ENCODE measurements at regions not wholly inside any gene's neighbourhood (a gene's known extent, or its start where the extent isn't known, plus 50 kb on each side); places are given as distances from the start of the nearest gene placed in this dataset.

- Histone ChIP-seq H3K27me3 (replicated peaks in 2 of 5; ENCODE audit: control insufficient read depth in 4 of 5, insufficient read depth in 5 of 5, low read length in 4 of 5) (no peaks in the 10 kb centered on the region), H3K36me3 (ENCODE audit: control insufficient read depth in 4 of 4, insufficient read depth in 4 of 4, low read length in 3 of 4) (no peaks in the 10 kb centered on the region), H3K4me1 (ENCODE audit: control extremely low read depth in 1 of 4, control insufficient read depth in 4 of 4, insufficient read depth in 4 of 4, low read length in 3 of 4) (no peaks in the 10 kb centered on the region), H3K4me3 (ENCODE audit: control insufficient read depth in 1 of 7, extremely low read depth in 1 of 7, insufficient read depth in 4 of 7, low read depth in 2 of 7, low read length in 6 of 7) (no peak overlapping the region), H3K27ac (ENCODE audit: insufficient read depth in 1 of 2, low read depth in 1 of 2, low read length in 2 of 2, poor library complexity in 1 of 2, severe bottlenecking in 2 of 2) (no peak overlapping the region), H3K9me3 (ENCODE audit: control extremely low read depth in 1 of 5, control insufficient read depth in 4 of 5, insufficient read depth in 2 of 5, low read depth in 1 of 5, low read length in 4 of 5) (no peaks in the 10 kb centered on the region)
- ChIA-PET POLR2A (no interaction called here), CTCF (no interaction called here)
- DNase-seq = no peak
- WGBS (ENCODE audit: insufficient coverage) = 100% methylated on average over 2 of the region's 3 CpGs
Measured at GRCh38 chr7:115758025-115758424, 272.5 kb downstream of the TFEC start.

GRCh38 chr7:115754226-115754625, 276.3 kb downstream of the TFEC start:
- no peak overlapping the region for H3K4me3 ChIP-seq (ENCODE audit: control insufficient read depth in 1 of 7, extremely low read depth in 1 of 7, insufficient read depth in 4 of 7, low read depth in 2 of 7, low read length in 6 of 7)
- no peaks in the 10 kb centered on the region for H3K9me3 ChIP-seq (ENCODE audit: control extremely low read depth in 1 of 5, control insufficient read depth in 4 of 5, insufficient read depth in 2 of 5, low read depth in 1 of 5, low read length in 4 of 5)
- 100% methylated on average over 1 of the region's 2 CpGs for WGBS (ENCODE audit: insufficient coverage)
- no peak overlapping the region for H3K27ac ChIP-seq (ENCODE audit: insufficient read depth in 1 of 2, low read depth in 1 of 2, low read length in 2 of 2, poor library complexity in 1 of 2, severe bottlenecking in 2 of 2)
- H3K27me3 ChIP-seq (replicated peaks in 2 of 5; ENCODE audit: control insufficient read depth in 4 of 5, insufficient read depth in 5 of 5, low read length in 4 of 5) = no peaks in the 10 kb centered on the region
- CTCF ChIA-PET = no interaction called here
- DNase-seq = no peak
- no peaks in the 10 kb centered on the region for H3K36me3 ChIP-seq (ENCODE audit: control insufficient read depth in 4 of 4, insufficient read depth in 4 of 4, low read length in 3 of 4)
- no peaks in the 10 kb centered on the region for H3K4me1 ChIP-seq (ENCODE audit: control extremely low read depth in 1 of 4, control insufficient read depth in 4 of 4, insufficient read depth in 4 of 4, low read length in 3 of 4)
- POLR2A ChIA-PET = no interaction called here

GRCh38 chr7:115749924-115750323, 280.6 kb downstream of the TFEC start:
- no peaks in the 10 kb centered on the region for H3K4me1 ChIP-seq (ENCODE audit: control extremely low read depth in 1 of 4, control insufficient read depth in 4 of 4, insufficient read depth in 4 of 4, low read length in 3 of 4)
- no peak for DNase-seq
- H3K27me3 ChIP-seq (replicated peaks in 2 of 5; ENCODE audit: control insufficient read depth in 4 of 5, insufficient read depth in 5 of 5, low read length in 4 of 5) = no peaks in the 10 kb centered on the region
- no peak overlapping the region for H3K4me3 ChIP-seq (ENCODE audit: control insufficient read depth in 1 of 7, extremely low read depth in 1 of 7, insufficient read depth in 4 of 7, low read depth in 2 of 7, low read length in 6 of 7)
- ChIA-PET POLR2A (no interaction called here), CTCF (no interaction called here)
- 93% methylated on average over 4 of the region's 6 CpGs for whole genome bisulfite sequencing (ENCODE audit: insufficient coverage)
- no peaks in the 10 kb centered on the region for H3K9me3 ChIP-seq (ENCODE audit: control extremely low read depth in 1 of 5, control insufficient read depth in 4 of 5, insufficient read depth in 2 of 5, low read depth in 1 of 5, low read length in 4 of 5)
- no peak overlapping the region for H3K27ac ChIP-seq (ENCODE audit: insufficient read depth in 1 of 2, low read depth in 1 of 2, low read length in 2 of 2, poor library complexity in 1 of 2, severe bottlenecking in 2 of 2)
- H3K36me3 ChIP-seq (ENCODE audit: control insufficient read depth in 4 of 4, insufficient read depth in 4 of 4, low read length in 3 of 4) = no peaks in the 10 kb centered on the region

GRCh38 chr7:115748123-115748738, 282.3 kb downstream of the TFEC start:
- H3K27ac ChIP-seq (ENCODE audit: insufficient read depth in 1 of 2, low read depth in 1 of 2, low read length in 2 of 2, poor library complexity in 1 of 2, severe bottlenecking in 2 of 2) = no peak overlapping the region
- H3K9me3 ChIP-seq (ENCODE audit: control extremely low read depth in 1 of 5, control insufficient read depth in 4 of 5, insufficient read depth in 2 of 5, low read depth in 1 of 5, low read length in 4 of 5) = no peaks in the 10 kb centered on the region
- H3K4me3 ChIP-seq (ENCODE audit: control insufficient read depth in 1 of 7, extremely low read depth in 1 of 7, insufficient read depth in 4 of 7, low read depth in 2 of 7, low read length in 6 of 7) = no peak overlapping the region
- POLR2A ChIA-PET = no interaction called here
- H3K36me3 ChIP-seq (ENCODE audit: control insufficient read depth in 4 of 4, insufficient read depth in 4 of 4, low read length in 3 of 4) = no peaks in the 10 kb centered on the region
- no peaks in the 10 kb centered on the region for H3K4me1 ChIP-seq (ENCODE audit: control extremely low read depth in 1 of 4, control insufficient read depth in 4 of 4, insufficient read depth in 4 of 4, low read length in 3 of 4)
- DNase-seq = no peak
- CTCF ChIA-PET = no interaction called here
- no peaks in the 10 kb centered on the region for H3K27me3 ChIP-seq (replicated peaks in 2 of 5; ENCODE audit: control insufficient read depth in 4 of 5, insufficient read depth in 5 of 5, low read length in 4 of 5)
- no CpG with 5 or more reads among the region's 5 CpGs for WGBS (ENCODE audit: insufficient coverage)

GRCh38 chr7:115747174-115747573, 283.4 kb downstream of the TFEC start:
- Histone ChIP-seq H3K36me3 (ENCODE audit: control insufficient read depth in 4 of 4, insufficient read depth in 4 of 4, low read length in 3 of 4) (no peaks in the 10 kb centered on the region), H3K27ac (ENCODE audit: insufficient read depth in 1 of 2, low read depth in 1 of 2, low read length in 2 of 2, poor library complexity in 1 of 2, severe bottlenecking in 2 of 2) (no peak overlapping the region), H3K4me3 (ENCODE audit: control insufficient read depth in 1 of 7, extremely low read depth in 1 of 7, insufficient read depth in 4 of 7, low read depth in 2 of 7, low read length in 6 of 7) (no peak overlapping the region), H3K9me3 (ENCODE audit: control extremely low read depth in 1 of 5, control insufficient read depth in 4 of 5, insufficient read depth in 2 of 5, low read depth in 1 of 5, low read length in 4 of 5) (no peaks in the 10 kb centered on the region), H3K27me3 (replicated peaks in 2 of 5; ENCODE audit: control insufficient read depth in 4 of 5, insufficient read depth in 5 of 5, low read length in 4 of 5) (no peaks in the 10 kb centered on the region), H3K4me1 (ENCODE audit: control extremely low read depth in 1 of 4, control insufficient read depth in 4 of 4, insufficient read depth in 4 of 4, low read length in 3 of 4) (no peaks in the 10 kb centered on the region)
- CTCF ChIA-PET = no interaction called here
- POLR2A ChIA-PET = no interaction called here
- WGBS (ENCODE audit: insufficient coverage) = 79% methylated on average over 3 of the region's 4 CpGs
- DNase-seq = no peak

- DNase-seq = no peak
- ChIA-PET CTCF (no interaction called here), POLR2A (interaction anchor here (0.7 kb wide), 1 partner anchor 19 kb away, joined by 3 read pairs; no protein-coding TSS in a partner anchor)
- H3K4me1 ChIP-seq (ENCODE audit: control extremely low read depth in 1 of 4, control insufficient read depth in 4 of 4, insufficient read depth in 4 of 4, low read length in 3 of 4) = no peaks in the 10 kb centered on the region
- H3K36me3 ChIP-seq (ENCODE audit: control insufficient read depth in 4 of 4, insufficient read depth in 4 of 4, low read length in 3 of 4) = no peaks in the 10 kb centered on the region
- H3K9me3 ChIP-seq (ENCODE audit: control extremely low read depth in 1 of 5, control insufficient read depth in 4 of 5, insufficient read depth in 2 of 5, low read depth in 1 of 5, low read length in 4 of 5) = no peaks in the 10 kb centered on the region
- H3K4me3 ChIP-seq (ENCODE audit: control insufficient read depth in 1 of 7, extremely low read depth in 1 of 7, insufficient read depth in 4 of 7, low read depth in 2 of 7, low read length in 6 of 7) = no peak overlapping the region
- no peaks in the 10 kb centered on the region for H3K27me3 ChIP-seq (replicated peaks in 2 of 5; ENCODE audit: control insufficient read depth in 4 of 5, insufficient read depth in 5 of 5, low read length in 4 of 5)
- H3K27ac ChIP-seq (ENCODE audit: insufficient read depth in 1 of 2, low read depth in 1 of 2, low read length in 2 of 2, poor library complexity in 1 of 2, severe bottlenecking in 2 of 2) = no peak overlapping the region
Measured at GRCh38 chr7:115740043-115740442, 290.5 kb downstream of the TFEC start.

- ChIA-PET POLR2A (interaction anchor here (1.0 kb wide), 1 partner anchor 9 kb away, joined by 4 read pairs; no protein-coding TSS in a partner anchor), CTCF (no interaction called here)
- no peak for DNase-seq
- 100% methylated on average over 2 of the region's 3 CpGs for WGBS (ENCODE audit: insufficient coverage)
- no peak overlapping the region for H3K27ac ChIP-seq (ENCODE audit: insufficient read depth in 1 of 2, low read depth in 1 of 2, low read length in 2 of 2, poor library complexity in 1 of 2, severe bottlenecking in 2 of 2)
- H3K36me3 ChIP-seq (ENCODE audit: control insufficient read depth in 4 of 4, insufficient read depth in 4 of 4, low read length in 3 of 4) = no peaks in the 10 kb centered on the region
- no peaks in the 10 kb centered on the region for H3K27me3 ChIP-seq (replicated peaks in 2 of 5; ENCODE audit: control insufficient read depth in 4 of 5, insufficient read depth in 5 of 5, low read length in 4 of 5)
- no peaks in the 10 kb centered on the region for H3K4me1 ChIP-seq (ENCODE audit: control extremely low read depth in 1 of 4, control insufficient read depth in 4 of 4, insufficient read depth in 4 of 4, low read length in 3 of 4)
- no peak overlapping the region for H3K4me3 ChIP-seq (ENCODE audit: control insufficient read depth in 1 of 7, extremely low read depth in 1 of 7, insufficient read depth in 4 of 7, low read depth in 2 of 7, low read length in 6 of 7)
- H3K9me3 ChIP-seq (ENCODE audit: control extremely low read depth in 1 of 5, control insufficient read depth in 4 of 5, insufficient read depth in 2 of 5, low read depth in 1 of 5, low read length in 4 of 5) = no peaks in the 10 kb centered on the region
Measured at GRCh38 chr7:115734641-115735040, 295.9 kb downstream of the TFEC start.

Measured in common myeloid progenitor, CD34-positive (primary cell).